Natural killer cell (primary cell): ENCODE measurements at regions not wholly inside any gene's neighbourhood (a gene's known extent, or its start where the extent isn't known, plus 50 kb on each side); places are given as distances from the start of the nearest gene placed in this dataset.

Source experiments
- ATAC-seq, 3 donors: fragments of 150-1000 bp in 2 of 3; fragments of 200-7000 bp in 1 of 3; cut with Tn5 transposase; 1 replicate in 1 of 3; 2 replicates in 2 of 3; pipeline ENCODE4 v1.10.0; 2021; ENCODE audit warnings: mild to moderate bottlenecking in 2 of 3, moderate library complexity in 2 of 3
- DNase-seq, 2 donors: peaks; one replicate each; pipeline versions ENCODE4 v3.0.0 to v3.0.0-alpha.2; 2013 to 2021; ENCODE audit warnings: mixed read lengths in 1 of 2
- H3K27ac ChIP-seq: one replicate; pipeline ENCODE4 v1.5.1; 2013; ENCODE audit warnings: mild to moderate bottlenecking, low read length
- H3K27me3 ChIP-seq: one replicate; pipeline ENCODE4 v1.6.1; 2013; ENCODE audit warnings: low read length; ENCODE audit not compliant: control insufficient read depth, insufficient read depth
- H3K36me3 ChIP-seq: one replicate; pipeline ENCODE4 v1.6.1; 2013; ENCODE audit warnings: low read length; ENCODE audit not compliant: control insufficient read depth, insufficient read depth
- H3K4me1 ChIP-seq: one replicate; pipeline ENCODE4 v1.6.1; 2013; ENCODE audit warnings: low read length; ENCODE audit not compliant: control insufficient read depth, insufficient read depth
- H3K4me3 ChIP-seq: one replicate; pipeline ENCODE4 v1.5.1; 2013; ENCODE audit warnings: low read length
- H3K9me3 ChIP-seq: one replicate; pipeline ENCODE4 v1.6.1; 2013; ENCODE audit warnings: low read length; ENCODE audit not compliant: control insufficient read depth, insufficient read depth
- H3K27ac Mint-ChIP-seq, 2 donors: one replicate each; pipeline ENCODE4 v1.8.0; 2022; ENCODE audit warnings: mild to moderate bottlenecking in 2 of 2, mixed read lengths in 2 of 2, moderate library complexity in 1 of 2
- H3K27me3 Mint-ChIP-seq, 2 donors: one replicate each; pipeline ENCODE4 v1.8.0; 2022; ENCODE audit warnings: low read depth in 2 of 2, mixed read lengths in 2 of 2
- H3K36me3 Mint-ChIP-seq: one replicate; pipeline ENCODE4 v1.8.0; 2022; ENCODE audit warnings: mixed read lengths
- H3K4me1 Mint-ChIP-seq, 2 donors: one replicate each; pipeline ENCODE4 v1.8.0; 2022; ENCODE audit warnings: mixed read lengths in 2 of 2
- H3K4me3 Mint-ChIP-seq: one replicate; pipeline ENCODE4 v1.8.0; 2022; ENCODE audit warnings: mild to moderate bottlenecking, moderate library complexity, mixed read lengths
- H3K9me3 Mint-ChIP-seq, 2 donors: one replicate each; pipeline ENCODE4 v1.8.0; 2022; ENCODE audit warnings: mixed read lengths in 2 of 2
- WGBS: methylation state at CpG from one replicate; pipeline ENCODE4 v1.1.7; 2013; ENCODE audit warnings: missing lambda C conversion rate; ENCODE audit not compliant: insufficient coverage; 5-methylcytosine and 5-hydroxymethylcytosine counted together
- intact Hi-C: fragments of 100-400 bp; cut with micrococcal nuclease; formaldehyde crosslinking; loops from one replicate; pipeline ENCODE4 v1.14.2; 2022
- TF ChIP-seq, protein P1 (sequence below): fragments of 200-600 bp; IDR thresholded peaks from one replicate; pipeline ENCODE4 v1.8.0; 2022; ENCODE audit warnings: antibody characterized with exemption

GRCh38 chr9:89838621-89839020 is 233.8 kb downstream of the GADD45G start:
- H3K4me1 Mint-ChIP-seq: no peaks in the 10 kb centered on the region
- H3K4me3 Mint-ChIP-seq: no peak overlapping the region
- no peak for ATAC-seq
- H3K36me3 Mint-ChIP-seq: no peaks in the 10 kb centered on the region
- Histone ChIP-seq H3K9me3 (no peaks in the 10 kb centered on the region), H3K27me3 (no peaks in the 10 kb centered on the region), H3K36me3 (no peaks in the 10 kb centered on the region), H3K4me3 (no peak overlapping the region), H3K4me1 (no peaks in the 10 kb centered on the region), H3K27ac (no peak overlapping the region)
- H3K27me3 Mint-ChIP-seq: peaks cover 8 to 9% of the 10 kb centered on the region in 2 donors
- intact Hi-C loops: no loop called here
- DNase-seq: no peak
- TF ChIP-seq, protein P1, sequence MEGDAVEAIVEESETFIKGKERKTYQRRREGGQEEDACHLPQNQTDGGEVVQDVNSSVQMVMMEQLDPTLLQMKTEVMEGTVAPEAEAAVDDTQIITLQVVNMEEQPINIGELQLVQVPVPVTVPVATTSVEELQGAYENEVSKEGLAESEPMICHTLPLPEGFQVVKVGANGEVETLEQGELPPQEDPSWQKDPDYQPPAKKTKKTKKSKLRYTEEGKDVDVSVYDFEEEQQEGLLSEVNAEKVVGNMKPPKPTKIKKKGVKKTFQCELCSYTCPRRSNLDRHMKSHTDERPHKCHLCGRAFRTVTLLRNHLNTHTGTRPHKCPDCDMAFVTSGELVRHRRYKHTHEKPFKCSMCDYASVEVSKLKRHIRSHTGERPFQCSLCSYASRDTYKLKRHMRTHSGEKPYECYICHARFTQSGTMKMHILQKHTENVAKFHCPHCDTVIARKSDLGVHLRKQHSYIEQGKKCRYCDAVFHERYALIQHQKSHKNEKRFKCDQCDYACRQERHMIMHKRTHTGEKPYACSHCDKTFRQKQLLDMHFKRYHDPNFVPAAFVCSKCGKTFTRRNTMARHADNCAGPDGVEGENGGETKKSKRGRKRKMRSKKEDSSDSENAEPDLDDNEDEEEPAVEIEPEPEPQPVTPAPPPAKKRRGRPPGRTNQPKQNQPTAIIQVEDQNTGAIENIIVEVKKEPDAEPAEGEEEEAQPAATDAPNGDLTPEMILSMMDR: no peak
- H3K9me3 Mint-ChIP-seq: no peaks in the 10 kb centered on the region
- 84% methylated on average over 6 of the region's 6 CpGs for WGBS
- H3K27ac Mint-ChIP-seq: no peak overlapping the region

DNA sequence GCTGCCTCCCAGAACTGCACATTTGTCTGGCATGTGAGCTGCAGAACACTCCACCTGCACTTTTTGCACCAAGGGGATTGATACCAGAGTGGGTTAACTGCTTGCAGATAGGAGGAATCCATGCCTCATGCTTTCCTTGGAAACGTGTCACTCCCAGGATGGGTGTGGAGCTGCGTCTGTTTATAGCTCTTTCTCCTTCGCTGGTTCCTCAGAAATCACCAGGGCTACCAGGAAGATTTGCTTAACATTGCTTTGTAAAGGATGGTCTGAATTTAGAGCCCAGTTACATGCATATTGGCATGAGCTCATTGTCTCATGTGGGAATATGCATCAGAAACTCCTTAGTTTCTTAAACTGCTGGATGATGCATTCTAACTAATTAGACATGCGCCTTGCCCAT is 234.6 kb downstream of the GADD45G start:
- no peak for DNase-seq

DNA sequence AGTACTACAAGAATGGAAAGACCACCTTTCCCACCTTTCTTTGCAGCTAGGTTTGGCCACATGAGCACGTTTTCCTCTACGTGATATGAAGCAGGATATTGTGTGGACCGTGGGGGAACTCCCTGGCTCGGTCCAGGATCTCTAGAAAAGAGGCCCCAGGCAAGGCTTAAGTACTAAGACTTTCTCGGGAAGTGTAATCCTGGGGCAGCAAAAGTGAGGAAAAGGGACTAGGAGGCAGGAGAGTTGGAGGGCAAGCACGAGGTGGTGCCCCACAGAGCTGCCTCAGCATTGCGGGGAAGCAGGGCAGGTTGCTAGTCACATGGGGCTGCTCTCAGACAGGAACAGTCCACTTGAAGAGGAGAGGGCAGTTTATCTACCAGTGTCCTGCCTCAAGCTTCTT is 235.1 kb downstream of the GADD45G start:
- no peaks in the 10 kb centered on the region for H3K4me1 ChIP-seq
- H3K9me3 ChIP-seq: no peaks in the 10 kb centered on the region
- no peak overlapping the region for H3K4me3 ChIP-seq
- Mint-ChIP-seq H3K27ac (no peak overlapping the region), H3K36me3 (no peaks in the 10 kb centered on the region), H3K9me3 (no peaks in the 10 kb centered on the region), H3K27me3 (peaks cover 6 to 9% of the 10 kb centered on the region in 2 donors), H3K4me1 (no peaks in the 10 kb centered on the region), H3K4me3 (no peak overlapping the region)
- TF ChIP-seq, protein P1: no peak
- intact Hi-C loops: no loop called here
- ATAC-seq (no peak), DNase-seq (no peak)
- no peaks in the 10 kb centered on the region for H3K27me3 ChIP-seq
- 88% methylated on average over 7 of the region's 7 CpGs for WGBS
- H3K27ac ChIP-seq: no peak overlapping the region
- no peaks in the 10 kb centered on the region for H3K36me3 ChIP-seq

More for the DNA sequence above, 234.6 kb downstream of the GADD45G start:
- H3K9me3 ChIP-seq: no peaks in the 10 kb centered on the region
- no peak overlapping the region for H3K4me3 ChIP-seq
- no peak for ATAC-seq
- Mint-ChIP-seq H3K27me3 (peaks cover 7 to 9% of the 10 kb centered on the region in 2 donors), H3K4me1 (no peaks in the 10 kb centered on the region), H3K9me3 (no peaks in the 10 kb centered on the region), H3K36me3 (no peaks in the 10 kb centered on the region), H3K27ac (no peak overlapping the region), H3K4me3 (no peak overlapping the region)
- no peak overlapping the region for H3K27ac ChIP-seq
- intact Hi-C loops: no loop called here
- H3K27me3 ChIP-seq: no peaks in the 10 kb centered on the region
- H3K36me3 ChIP-seq: no peaks in the 10 kb centered on the region
- TF ChIP-seq, protein P1: no peak
- 85% methylated on average over 4 of the region's 4 CpGs for WGBS
- no peaks in the 10 kb centered on the region for H3K4me1 ChIP-seq

DNA sequence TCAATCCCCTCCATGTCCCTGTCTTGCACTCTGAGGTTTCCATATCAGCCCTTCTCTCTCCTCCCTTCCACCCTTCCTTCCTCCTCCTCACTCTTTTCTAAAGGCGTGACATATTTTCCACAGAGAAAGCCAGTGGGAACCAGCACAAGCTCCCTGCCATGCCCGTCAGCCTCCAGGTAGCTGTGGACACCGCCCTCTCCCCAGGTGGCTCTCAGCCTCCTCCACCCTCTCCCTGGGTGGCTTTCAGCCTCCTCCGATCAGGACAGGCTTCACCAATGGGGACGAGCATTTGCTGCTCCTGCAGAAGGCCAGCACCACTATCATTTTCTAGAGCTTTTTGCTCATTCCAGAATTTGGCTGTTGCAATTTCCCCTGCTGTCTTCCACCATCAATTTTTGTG is 236.6 kb downstream of the GADD45G start:
- TF ChIP-seq, protein P1: no peak
- H3K9me3 Mint-ChIP-seq: no peaks in the 10 kb centered on the region
- H3K27me3 ChIP-seq: no peaks in the 10 kb centered on the region
- DNase-seq (no peak), ATAC-seq (no peak)
- no peak overlapping the region for H3K4me3 Mint-ChIP-seq
- no peaks in the 10 kb centered on the region for H3K36me3 ChIP-seq
- H3K4me1 ChIP-seq: no peaks in the 10 kb centered on the region
- peaks cover 0 to 9% of the 10 kb centered on the region in 2 donors for H3K27me3 Mint-ChIP-seq
- H3K4me1 Mint-ChIP-seq: no peaks in the 10 kb centered on the region
- no peak overlapping the region for H3K27ac Mint-ChIP-seq
- intact Hi-C loops: no loop called here
- H3K36me3 Mint-ChIP-seq: no peaks in the 10 kb centered on the region
- no peak overlapping the region for H3K4me3 ChIP-seq
- H3K27ac ChIP-seq: no peak overlapping the region
- WGBS: 91% methylated on average over 5 of the region's 5 CpGs
- H3K9me3 ChIP-seq: no peaks in the 10 kb centered on the region
